ENCODE measurements at regions not wholly inside any gene's neighbourhood (a gene's known extent, or its start where the extent isn't known, plus 50 kb on each side); places are given as distances from the start of the nearest gene placed in this dataset.
"Not testable (repeated sequence)": the region's sequence is repeated elsewhere in the genome, so short reads cannot be mapped to it uniquely, and the experiment has no call there.

- DNase-seq, result no peak
Observed at GRCh38 chr10:26355241-26355640, 82.9 kb upstream of the APBB1IP start.

- no peak for DNase-seq
Observed at GRCh38 chr10:26357203-26357602, 80.9 kb upstream of the APBB1IP start.

- DNase-seq, result no peak
Observed at GRCh38 chr10:26358071-26358470, 80.1 kb upstream of the APBB1IP start.

- DNase-seq, result no peak
Observed at GRCh38 chr10:26359670-26360069, 78.5 kb upstream of the APBB1IP start.

- no peak for DNase-seq
Observed at GRCh38 chr10:26361351-26361750, 76.8 kb upstream of the APBB1IP start.

- DNase-seq, result no peak
Observed at GRCh38 chr10:26361971-26362370, 76.2 kb upstream of the APBB1IP start.

GRCh38 chr10:26365681-26366358 is 72.3 kb upstream of the APBB1IP start:
- DNase-seq, result no peak

GRCh38 chr10:26367035-26367434 is 71.1 kb upstream of the APBB1IP start:
- DNase-seq, result not testable (repeated sequence)

GRCh38 chr10:26367771-26368170 is 70.4 kb upstream of the APBB1IP start:
- DNase-seq, result no peak

GRCh38 chr10:26368463-26368862 is 69.7 kb upstream of the APBB1IP start:
- no peak for DNase-seq

GRCh38 chr10:26372513-26373354 is 65.4 kb upstream of the APBB1IP start:
- DNase-seq, result no peak

- DNase-seq, result no peak
Observed at GRCh38 chr10:26374426-26374825, 63.7 kb upstream of the APBB1IP start.

GRCh38 chr10:26377224-26377810 is 60.8 kb upstream of the APBB1IP start:
- peak; percentile 11 to 14 for DNase-seq

- DNase-seq, result no peak
Observed at GRCh38 chr10:26378861-26379294, 59.3 kb upstream of the APBB1IP start.

GRCh38 chr10:26380815-26381214 is 57.3 kb upstream of the APBB1IP start:
- no peak for DNase-seq

- DNase-seq, result no peak
Observed at GRCh38 chr10:26381986-26382385, 56.2 kb upstream of the APBB1IP start.

GRCh38 chr10:26384600-26384999 is 53.5 kb upstream of the APBB1IP start:
- DNase-seq, result no peak

GRCh38 chr10:26385443-26385842 is 52.7 kb upstream of the APBB1IP start:
- DNase-seq, result no peak

- DNase-seq, result no peak
Observed at GRCh38 chr10:26386781-26387180, 51.4 kb upstream of the APBB1IP start.
